Lower leg skin (tissue), 3 donors: ENCODE measurements at regions not wholly inside any gene's neighbourhood (a gene's known extent, or its start where the extent isn't known, plus 50 kb on each side); places are given as distances from the start of the nearest gene placed in this dataset.

Experiments used
- CTCF ChIP-seq, 3 donors: fragments of 450-650 bp; IDR thresholded peaks; one replicate each; pipeline ENCODE4 v1.5.1; 2016; ENCODE audit warnings: antibody characterized with exemption in 3 of 3, mild to moderate bottlenecking in 3 of 3, moderate library complexity in 2 of 3
- POLR2A ChIP-seq, 2 donors: fragments of 450-650 bp; IDR thresholded peaks; one replicate each; pipeline ENCODE4 v1.6.1; 2016 to 2017; ENCODE audit warnings: antibody characterized with exemption in 2 of 2, mild to moderate bottlenecking in 1 of 2, moderate library complexity in 1 of 2

- no peak for TF ChIP-seq CTCF (IDR thresholded peaks at IDR 0.05)
- no peak for TF ChIP-seq POLR2A (IDR thresholded peaks at IDR 0.05)
Observed at GRCh38 chr17:12472252-12473173, 193.2 kb upstream of the MYOCD start.
